ES-I3 (cell line): ENCODE measurements at regions not wholly inside any gene's neighbourhood (a gene's known extent, or its start where the extent isn't known, plus 50 kb on each side); places are given as distances from the start of the nearest gene placed in this dataset.
"Not testable (repeated sequence)": the region's sequence is repeated elsewhere in the genome, so short reads cannot be mapped to it uniquely, and the experiment has no call there.

Experiments
- H3K36me3 ChIP-seq: 2 replicates; pipeline ENCODE4 v1.6.1; 2013; ENCODE audit warnings: mild to moderate bottlenecking, low read length, control low read depth, moderate library complexity; ENCODE audit not compliant: insufficient read depth
- H3K4me1 ChIP-seq: 2 replicates; pipeline ENCODE4 v1.6.1; 2013; ENCODE audit warnings: mild to moderate bottlenecking, control low read depth, low read length; ENCODE audit not compliant: insufficient read depth
- H3K9ac ChIP-seq: 2 replicates; pipeline ENCODE4 v1.6.1; 2013; ENCODE audit warnings: low read depth, mild to moderate bottlenecking, low read length, moderate library complexity
- H3K9me3 ChIP-seq: 2 replicates; pipeline ENCODE4 v1.6.1; 2013; ENCODE audit warnings: mild to moderate bottlenecking, low read length, moderate library complexity; ENCODE audit not compliant: control insufficient read depth, insufficient read depth

GRCh38 chrX:76922100-76922499 is 494.6 kb downstream of the MAGEE1 start:
- H3K9ac ChIP-seq, result no peak overlapping the region
- no peaks in the 10 kb centered on the region for H3K4me1 ChIP-seq
- no peaks in the 10 kb centered on the region for H3K9me3 ChIP-seq
- H3K36me3 ChIP-seq, result no peaks in the 10 kb centered on the region

DNA sequence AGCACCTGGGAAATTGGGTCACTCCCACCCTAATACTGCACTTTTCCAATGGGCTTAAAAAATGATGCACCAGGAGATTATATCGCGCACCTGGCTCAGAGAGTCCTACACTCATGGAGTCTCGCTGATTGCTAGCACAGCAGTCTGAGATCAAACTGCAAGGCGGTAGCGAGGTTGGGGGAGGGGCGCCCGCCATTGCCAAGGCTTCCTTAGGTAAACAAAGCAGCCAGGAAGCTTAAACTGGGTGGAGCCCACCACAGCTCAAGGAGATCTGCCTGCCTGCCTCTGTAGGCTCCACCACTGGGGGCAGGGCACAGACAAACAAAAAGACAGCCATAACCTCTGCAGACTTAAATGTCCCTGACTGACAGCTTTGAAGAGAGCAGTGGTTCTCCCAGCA is 497.1 kb downstream of the MAGEE1 start:
- not testable (repeated sequence) for H3K9me3 ChIP-seq, H3K4me1 ChIP-seq, H3K36me3 ChIP-seq
- peak overlapping the region; percentile 31; the same call in 1 of the 2 replicates for H3K9ac ChIP-seq

- H3K4me1 ChIP-seq, result no peaks in the 10 kb centered on the region
- H3K36me3 ChIP-seq, result no peaks in the 10 kb centered on the region
- no peak overlapping the region for H3K9ac ChIP-seq
- H3K9me3 ChIP-seq, result no peaks in the 10 kb centered on the region
Observed at GRCh38 chrX:76931518-76931917, 504.0 kb downstream of the MAGEE1 start.

GRCh38 chrX:76957485-76957884 is 489.7 kb upstream of the FGF16 start:
- Histone ChIP-seq H3K36me3 (no peaks in the 10 kb centered on the region), H3K9ac (no peak overlapping the region), H3K4me1 (no peaks in the 10 kb centered on the region), H3K9me3 (no peaks in the 10 kb centered on the region; the same call in 1 of the 2 replicates)

- Histone ChIP-seq H3K9ac (no peak overlapping the region), H3K9me3 (no peaks in the 10 kb centered on the region), H3K4me1 (no peaks in the 10 kb centered on the region), H3K36me3 (no peaks in the 10 kb centered on the region)
Observed at GRCh38 chrX:76971393-76972376, 475.5 kb upstream of the FGF16 start.

DNA sequence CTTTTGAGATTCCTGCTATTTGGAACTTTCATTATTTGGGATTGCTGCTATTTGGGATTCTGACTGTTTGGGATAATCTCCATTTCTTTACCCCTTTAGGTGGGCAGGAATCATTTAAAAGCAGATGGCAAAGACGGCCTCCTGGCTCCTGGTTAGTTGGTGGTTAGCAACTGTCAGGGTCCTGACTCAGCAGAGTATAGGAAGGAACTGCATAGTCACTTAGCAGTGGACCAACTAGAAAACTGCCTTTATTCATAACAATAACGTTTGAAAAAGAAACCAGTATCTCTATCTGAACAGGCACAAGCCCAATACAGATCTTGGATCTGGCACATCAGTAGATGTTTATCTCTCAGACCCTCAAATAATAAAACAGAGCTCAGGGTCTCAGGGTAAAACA is 469.7 kb upstream of the FGF16 start:
- Histone ChIP-seq H3K9ac (no peak overlapping the region), H3K36me3 (no peaks in the 10 kb centered on the region), H3K9me3 (no peaks in the 10 kb centered on the region), H3K4me1 (no peaks in the 10 kb centered on the region)

- Histone ChIP-seq H3K9ac (no peak overlapping the region), H3K9me3 (no peaks in the 10 kb centered on the region; the same call in 1 of the 2 replicates), H3K36me3 (no peaks in the 10 kb centered on the region), H3K4me1 (no peaks in the 10 kb centered on the region)
Observed at GRCh38 chrX:76987381-76987780, 459.8 kb upstream of the FGF16 start.

DNA sequence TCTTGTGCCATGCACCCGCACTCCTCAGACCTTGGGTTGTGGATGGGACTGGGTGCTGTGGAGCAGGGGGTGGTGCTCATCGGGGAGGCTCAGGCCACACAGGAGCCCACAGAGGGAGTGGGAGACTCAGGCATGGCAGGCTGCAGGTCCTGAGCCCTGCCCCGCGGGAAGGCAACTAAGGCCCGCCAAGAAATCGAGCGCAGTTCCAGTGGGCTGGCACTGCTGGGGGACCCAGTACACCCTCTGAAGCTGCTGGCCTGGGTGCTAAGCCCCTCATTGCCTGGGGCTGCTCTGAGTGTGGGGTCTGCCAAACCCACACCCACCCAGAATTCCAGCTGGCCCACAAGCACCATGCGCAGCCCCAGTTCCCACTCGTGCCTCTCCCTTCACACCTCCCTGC is 450.5 kb upstream of the FGF16 start:
- H3K36me3 ChIP-seq, result no peaks in the 10 kb centered on the region
- no peak overlapping the region for H3K9ac ChIP-seq
- H3K4me1 ChIP-seq, result no peaks in the 10 kb centered on the region
- H3K9me3 ChIP-seq, result no peaks in the 10 kb centered on the region

DNA sequence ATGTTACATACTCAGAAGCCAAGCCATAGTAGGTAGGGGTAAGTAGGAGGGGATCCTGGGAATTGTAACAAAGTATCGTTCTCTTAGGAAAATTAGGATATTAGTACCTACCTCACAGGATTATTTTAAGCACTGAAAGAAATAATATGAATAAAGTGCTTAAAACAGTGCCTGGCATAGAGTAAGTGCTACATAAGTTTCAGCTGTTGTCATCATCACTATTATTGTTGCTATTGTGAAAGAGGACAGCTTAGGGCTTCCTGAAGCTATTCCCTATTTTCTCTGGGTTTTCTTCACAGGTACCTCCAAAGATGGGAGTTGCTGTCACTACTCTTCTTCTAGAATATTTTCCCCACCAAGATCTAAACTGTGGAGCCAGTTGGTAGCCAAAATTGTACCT is 443.7 kb upstream of the FGF16 start:
- Histone ChIP-seq H3K4me1 (no peaks in the 10 kb centered on the region), H3K9me3 (no peaks in the 10 kb centered on the region), H3K9ac (no peak overlapping the region), H3K36me3 (no peaks in the 10 kb centered on the region)

DNA sequence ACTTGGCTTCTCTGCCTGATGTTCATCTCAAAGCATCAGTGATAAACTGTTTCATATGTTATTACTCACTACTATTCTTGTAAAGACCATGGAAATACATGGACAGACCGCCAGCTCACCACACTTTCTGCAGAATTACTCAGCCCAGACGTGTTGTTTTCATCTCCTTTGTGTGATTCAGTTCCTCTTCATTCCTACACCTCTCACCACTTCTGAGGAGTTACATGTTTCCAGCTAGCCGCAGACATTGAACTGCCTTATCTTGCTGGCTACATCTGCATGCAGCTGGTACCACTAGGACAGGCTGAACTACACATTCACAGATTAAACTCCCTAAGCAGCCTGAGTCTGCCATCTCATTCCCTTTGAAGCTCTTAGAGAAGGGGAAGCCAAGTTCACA is 443.2 kb upstream of the FGF16 start:
- Histone ChIP-seq H3K4me1 (no peaks in the 10 kb centered on the region), H3K9me3 (no peaks in the 10 kb centered on the region), H3K9ac (no peak overlapping the region), H3K36me3 (no peaks in the 10 kb centered on the region)

DNA sequence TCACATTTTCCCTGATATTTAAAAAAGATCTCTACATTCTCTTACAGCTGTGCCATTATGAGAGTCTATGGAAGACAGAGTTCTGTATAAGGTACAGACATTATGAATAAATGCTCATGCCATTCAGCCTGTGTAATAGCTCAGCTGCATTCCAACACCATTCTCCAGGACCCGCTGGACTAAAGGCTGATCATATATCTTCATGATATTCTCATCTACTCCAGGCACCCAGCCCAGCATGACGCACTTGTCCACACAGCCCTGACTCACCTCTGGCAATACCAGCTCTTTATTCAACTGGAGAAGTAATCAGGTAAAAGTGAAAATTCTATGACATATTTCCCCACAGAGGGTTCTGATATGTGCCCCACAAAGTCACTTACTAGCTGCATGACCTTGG is 437.5 kb upstream of the FGF16 start:
- Histone ChIP-seq H3K4me1 (peaks cover 21% of the 10 kb centered on the region), H3K9ac (no peak overlapping the region), H3K36me3 (no peaks in the 10 kb centered on the region), H3K9me3 (no peaks in the 10 kb centered on the region)

DNA sequence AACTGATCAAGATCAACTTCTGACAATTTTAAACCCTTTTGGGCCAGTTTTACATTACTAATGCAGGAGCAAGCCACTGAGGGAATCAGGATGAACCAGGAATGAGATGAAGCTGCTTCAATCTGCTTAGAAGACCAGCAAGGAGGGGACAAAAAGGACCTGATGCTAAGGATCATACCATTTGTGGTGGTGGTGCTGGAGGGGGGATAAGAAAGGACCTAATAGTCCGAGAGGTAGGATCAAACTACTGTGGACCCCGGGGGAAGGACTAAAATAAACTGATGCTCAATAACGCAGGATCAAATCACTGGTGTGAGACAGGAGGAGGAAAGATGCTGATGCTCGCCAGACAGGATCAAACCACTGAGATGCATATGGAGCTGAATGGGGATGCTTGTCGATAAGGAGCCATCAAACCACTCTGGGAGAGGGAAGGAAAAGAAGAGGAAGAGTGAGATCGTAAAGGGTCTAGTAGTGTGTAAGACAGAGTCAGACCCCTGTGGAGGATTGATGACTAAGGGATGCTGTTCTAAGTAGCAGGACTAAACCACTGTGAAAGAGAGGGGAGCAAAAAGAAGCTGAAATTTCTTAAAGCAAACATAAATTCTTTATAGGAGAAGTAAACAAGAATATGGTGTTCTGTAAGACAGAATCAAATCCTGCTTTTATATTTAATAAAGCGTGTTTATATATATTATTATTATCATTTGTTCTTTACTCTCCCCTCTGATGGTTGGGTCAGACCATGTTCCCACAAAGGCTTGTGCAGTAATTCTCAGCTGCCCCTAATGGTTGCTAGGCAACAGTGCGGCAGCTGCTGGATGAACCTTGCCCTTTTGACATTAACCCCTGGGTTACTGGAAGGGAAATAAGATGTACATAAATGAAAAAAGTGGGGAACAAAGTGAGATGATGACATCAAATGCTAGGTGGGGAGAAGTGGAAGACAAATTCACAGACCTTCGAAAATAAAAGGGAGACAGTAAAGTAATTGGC is 432.5 kb upstream of the FGF16 start:
- H3K9me3 ChIP-seq, result no peaks in the 10 kb centered on the region
- no peaks in the 10 kb centered on the region for H3K36me3 ChIP-seq
- no peak overlapping the region for H3K9ac ChIP-seq
- H3K4me1 ChIP-seq, result peaks cover 25% of the 10 kb centered on the region

GRCh38 chrX:77017093-77017492 is 430.1 kb upstream of the FGF16 start:
- Histone ChIP-seq H3K9me3 (no peaks in the 10 kb centered on the region), H3K4me1 (peaks cover 22% of the 10 kb centered on the region), H3K9ac (no peak overlapping the region), H3K36me3 (no peaks in the 10 kb centered on the region)

DNA sequence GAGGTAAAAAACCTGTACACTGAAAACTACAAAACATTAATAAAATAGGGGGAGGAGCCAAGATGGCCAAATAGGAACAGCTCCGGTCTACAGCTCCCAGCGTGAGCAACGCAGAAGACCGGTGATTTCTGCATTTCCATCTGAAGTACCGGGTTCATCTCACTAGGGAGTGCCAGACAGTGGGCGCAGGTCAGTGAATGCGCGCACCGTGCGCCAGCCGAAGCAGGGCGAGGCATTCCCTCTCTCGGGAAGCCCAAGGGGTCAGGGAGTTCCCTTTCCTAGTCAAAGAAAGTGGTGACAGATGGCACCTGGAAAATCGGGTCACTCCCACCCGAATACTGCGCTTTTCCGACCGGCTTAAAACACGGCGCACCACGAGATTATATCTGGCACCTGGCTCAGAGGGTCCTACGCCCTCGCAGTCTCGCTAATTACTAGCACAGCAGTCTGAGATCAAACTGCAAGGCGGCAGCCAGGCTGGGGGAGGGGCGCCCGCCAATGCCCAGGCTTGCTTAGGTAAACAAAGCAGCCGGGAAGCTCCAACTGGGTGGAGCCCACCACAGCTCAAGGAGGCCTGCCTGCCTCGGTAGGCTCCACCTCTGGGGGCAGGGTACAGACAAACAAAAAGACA is 400.9 kb upstream of the FGF16 start:
- not testable (repeated sequence) for H3K4me1 ChIP-seq, H3K36me3 ChIP-seq, H3K9me3 ChIP-seq
- peak overlapping the region; percentile 63 for H3K9ac ChIP-seq
